Stimulated activated CD8-positive, alpha-beta memory T cell treated with anti-CD3 and anti-CD28 coated beads, Interleukin-15, amount 100 ng/mL, for 1 hour (primary cell): ENCODE measurements at regions not wholly inside any gene's neighbourhood (a gene's known extent, or its start where the extent isn't known, plus 50 kb on each side); places are given as distances from the start of the nearest gene placed in this dataset.

ENCODE experiments used
- DNase-seq: peaks from one replicate; pipeline ENCODE4 v3.0.0-alpha.2; 2020; ENCODE audit warnings: low read depth

- DNase-seq = no peak
Measured at GRCh38 chr3:72134989-72135451, 350.1 kb upstream of the PROK2 start.

- DNase-seq = no peak
Measured at GRCh38 chr3:72133329-72134011, 348.5 kb upstream of the PROK2 start.

GRCh38 chr3:72131899-72132298 is 347.0 kb upstream of the PROK2 start:
- DNase-seq = no peak

DNA sequence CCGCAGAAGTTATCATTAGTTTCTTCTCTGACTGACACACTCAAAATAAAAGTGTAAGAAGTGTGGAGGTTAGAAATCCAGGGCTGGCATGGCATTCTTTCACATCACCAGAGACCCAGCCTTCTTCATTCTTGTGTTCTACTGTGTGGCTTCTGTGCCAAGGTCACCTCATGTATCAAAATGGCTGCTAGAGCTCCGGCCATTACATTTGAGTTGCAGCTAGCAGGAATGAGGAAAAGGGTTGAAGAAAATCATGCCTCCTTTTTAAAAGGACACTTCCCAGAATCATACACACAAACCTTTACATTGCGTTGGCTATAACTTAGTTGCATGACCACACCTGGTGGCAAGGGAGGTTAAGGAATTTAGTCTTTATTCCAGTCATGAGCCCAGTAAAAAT is 345.6 kb upstream of the PROK2 start:
- no peak for DNase-seq

DNA sequence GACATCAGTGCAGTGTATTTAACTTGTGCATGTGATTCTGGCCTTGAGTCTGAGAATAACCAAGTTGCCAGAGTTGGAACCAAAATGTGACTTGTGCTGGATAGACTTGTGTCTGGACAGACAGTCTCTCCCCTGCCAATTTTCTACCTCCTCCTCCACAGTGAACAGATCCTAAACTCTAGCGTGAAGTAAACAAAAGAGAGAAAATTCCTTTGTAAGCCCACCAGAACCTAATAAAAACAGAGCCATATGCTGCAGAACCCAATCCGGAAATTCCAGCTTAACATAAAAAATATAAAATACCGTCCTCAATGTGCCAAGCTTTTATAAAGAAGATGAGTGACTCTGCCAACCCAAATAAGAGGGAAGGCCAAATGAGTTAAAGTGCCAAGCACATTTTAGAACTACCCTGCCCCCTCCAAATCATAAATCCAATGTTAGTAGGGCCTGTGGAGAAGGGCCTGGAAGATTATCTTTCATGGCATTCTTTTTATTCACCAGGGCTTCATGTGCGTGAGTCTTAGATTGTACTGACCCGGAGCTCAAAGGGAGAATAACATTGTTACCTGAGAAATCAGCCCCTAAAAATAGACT is 344.6 kb upstream of the PROK2 start:
- DNase-seq = no peak

GRCh38 chr3:72128921-72129320 is 344.0 kb upstream of the PROK2 start:
- DNase-seq = no peak

- DNase-seq = no peak
Measured at GRCh38 chr3:72127844-72128243, 342.9 kb upstream of the PROK2 start.

DNA sequence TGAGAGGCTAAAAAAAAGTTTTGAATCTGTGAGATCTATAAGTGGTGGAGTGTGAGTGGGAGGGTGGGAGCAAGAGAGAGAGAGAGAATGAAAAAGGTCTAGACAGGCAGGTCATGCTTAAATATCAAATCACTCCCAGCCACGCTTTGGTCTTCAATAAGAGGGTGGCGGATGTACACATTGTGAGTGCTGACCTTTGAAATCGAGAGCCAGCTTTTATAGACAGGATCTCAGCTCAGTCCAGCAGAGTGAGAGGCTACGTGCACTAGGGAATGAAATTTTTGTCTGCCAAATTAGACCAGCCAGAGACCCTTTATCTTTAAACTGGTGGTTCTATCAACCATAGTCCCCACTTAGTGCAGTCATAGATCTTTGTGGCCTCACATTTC is 342.3 kb upstream of the PROK2 start:
- DNase-seq = no peak

DNA sequence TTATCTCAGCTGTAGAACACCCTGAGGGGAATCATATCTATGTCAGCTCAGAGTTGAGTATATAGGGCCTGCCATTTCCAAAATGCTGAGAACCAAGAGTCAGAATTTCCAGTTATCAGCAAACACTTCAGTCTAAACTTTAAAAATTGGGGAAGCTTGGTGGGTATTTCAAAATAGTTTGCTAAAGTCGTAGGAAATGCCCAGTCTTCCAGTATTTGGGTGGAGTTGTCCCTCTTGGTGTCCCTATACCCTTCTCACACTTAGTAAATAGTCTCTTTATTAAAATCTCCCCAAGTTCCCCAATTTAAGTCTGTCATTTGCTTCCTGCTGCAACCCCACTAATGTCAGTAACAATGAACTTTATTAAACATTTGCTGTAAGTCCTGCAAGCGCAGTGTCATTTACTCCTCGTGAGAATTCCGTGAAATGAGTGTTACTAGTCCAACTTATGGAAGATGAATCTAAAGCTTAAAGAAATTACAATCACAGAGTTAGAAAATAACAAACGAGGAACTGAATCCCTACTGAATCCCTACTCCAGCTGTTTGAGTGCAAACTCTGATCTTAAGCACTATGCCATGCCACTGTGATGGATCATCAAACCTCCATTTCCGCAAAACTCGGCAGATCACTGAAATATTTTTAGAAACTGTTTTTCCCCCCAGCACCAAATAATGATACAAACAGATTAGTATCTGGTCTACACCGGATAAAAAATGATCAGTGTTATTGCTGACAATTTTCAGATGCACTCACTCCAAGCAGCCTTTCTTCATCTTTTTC is 341.7 kb upstream of the PROK2 start:
- no peak for DNase-seq

- DNase-seq = no peak
Measured at GRCh38 chr3:72123908-72124441, 339.0 kb upstream of the PROK2 start.

DNA sequence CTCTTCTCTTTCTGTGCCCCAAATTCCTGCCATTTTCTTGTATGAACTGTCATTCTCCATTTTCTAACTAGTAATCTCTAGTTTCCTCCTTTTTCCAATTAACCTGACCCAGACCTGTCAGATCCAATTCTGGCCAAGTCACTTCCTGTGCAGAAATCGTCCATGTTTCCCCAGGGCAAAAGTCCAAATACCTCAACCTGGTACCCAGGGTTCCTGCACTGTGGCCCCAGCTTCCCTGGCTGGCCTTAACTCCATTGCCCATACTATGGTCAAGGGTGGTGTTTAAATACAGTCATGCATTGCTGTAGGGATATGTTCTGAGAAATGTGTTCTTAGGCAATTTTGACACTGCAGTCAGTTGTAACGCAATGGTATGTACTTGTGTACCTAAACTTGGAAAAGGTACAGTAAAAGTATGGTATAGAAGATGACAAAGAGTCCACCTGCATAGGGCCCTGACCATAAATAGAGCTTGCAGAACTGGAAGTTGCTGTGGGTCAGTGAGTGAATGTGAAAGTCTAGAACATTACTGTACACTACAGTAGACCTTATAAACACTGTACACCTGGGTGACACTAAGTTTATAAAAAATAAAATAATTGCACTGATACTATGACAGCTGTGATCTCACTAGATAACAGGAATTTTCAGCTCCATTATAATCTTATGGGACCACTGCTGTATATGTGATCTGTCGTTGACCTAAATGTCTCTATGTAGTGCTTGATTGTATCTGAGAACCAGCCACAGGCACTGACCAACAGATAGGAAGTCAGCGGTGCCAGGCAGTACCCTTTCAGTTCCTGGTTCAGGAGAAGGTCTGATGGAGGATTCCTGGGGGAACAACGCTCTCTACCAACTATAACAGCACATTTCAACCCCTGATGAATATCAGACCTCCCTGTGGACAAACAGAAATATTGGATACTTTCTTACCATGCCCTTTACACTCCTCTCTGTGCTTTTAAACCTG is 336.1 kb upstream of the PROK2 start:
- no peak for DNase-seq

DNA sequence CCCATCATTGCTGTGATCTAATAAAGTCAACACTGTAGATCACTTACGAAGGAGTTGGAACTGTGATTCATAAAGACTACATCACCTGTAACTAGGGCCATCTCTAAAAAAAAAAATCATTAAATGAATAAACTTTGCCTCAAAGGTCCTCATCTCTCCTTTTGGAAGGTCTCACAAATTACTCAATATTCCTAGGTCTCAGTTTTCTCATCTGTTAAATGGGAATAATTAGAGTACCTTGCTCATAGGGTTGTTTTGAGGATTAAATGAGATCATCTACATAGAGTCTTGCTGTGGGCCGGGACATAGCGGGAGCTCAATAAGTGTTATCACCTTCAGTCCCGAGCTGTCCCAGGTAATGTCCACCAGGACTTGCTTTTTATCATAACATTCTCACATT is 335.1 kb upstream of the PROK2 start:
- no peak for DNase-seq

DNA sequence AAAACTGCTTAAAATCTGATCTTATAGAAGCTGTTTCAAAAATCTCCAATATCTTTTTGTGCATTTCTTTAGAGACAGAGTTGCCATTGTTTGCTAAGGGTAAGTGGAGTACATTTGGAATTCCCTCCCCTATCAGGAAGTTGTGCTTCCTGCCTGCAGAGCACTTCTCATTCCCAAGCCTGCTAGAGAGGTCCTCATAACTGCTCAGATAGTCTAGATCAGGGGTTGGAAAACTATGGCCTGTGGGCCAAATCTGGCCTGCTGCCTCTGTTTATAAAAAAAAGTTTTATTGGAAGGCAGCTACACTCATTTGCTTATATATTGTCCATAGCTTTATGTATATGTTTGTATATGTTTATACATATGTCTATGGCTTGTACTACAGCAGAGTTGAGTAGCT is 333.7 kb upstream of the PROK2 start:
- DNase-seq = no peak

DNA sequence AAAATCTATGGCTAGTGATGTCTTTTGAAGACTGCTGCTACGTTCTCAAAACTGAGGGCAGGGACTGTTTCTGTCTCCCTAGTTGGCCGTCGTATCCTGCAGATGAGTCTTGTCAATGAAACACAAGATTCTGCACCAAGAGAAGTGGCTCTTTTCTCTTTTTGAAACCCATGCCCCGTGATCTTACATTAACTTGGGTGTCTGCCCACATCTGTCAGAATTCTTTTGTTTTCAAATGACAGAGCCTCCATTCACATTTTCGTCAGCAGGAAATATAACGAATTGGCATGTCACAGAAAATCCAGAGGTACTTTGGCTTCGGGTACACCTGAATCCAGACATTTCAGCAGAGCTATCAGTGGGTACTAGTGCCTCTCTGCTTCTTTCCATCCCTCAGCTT is 331.3 kb upstream of the PROK2 start:
- DNase-seq = no peak

GRCh38 chr3:72115307-72115706 is 330.4 kb upstream of the PROK2 start:
- no peak for DNase-seq

DNA sequence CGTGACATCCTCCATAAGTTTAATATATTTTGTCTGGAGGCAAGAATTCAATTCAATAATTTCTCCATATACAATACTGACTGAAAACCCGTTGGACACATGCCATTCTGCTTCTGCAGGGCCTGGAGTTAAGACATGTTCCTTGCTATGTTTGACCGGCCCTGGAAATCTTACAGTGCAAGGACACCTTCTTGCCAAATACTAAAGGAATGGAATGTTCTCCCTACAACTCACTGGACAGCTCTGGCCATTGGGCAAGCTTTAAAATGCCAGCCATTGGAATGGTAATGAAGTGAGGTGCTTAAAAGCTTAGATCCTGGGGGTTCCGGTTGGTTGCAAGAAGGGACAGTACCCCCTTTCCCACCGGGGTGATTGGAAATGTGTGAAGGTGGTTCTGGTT is 329.8 kb upstream of the PROK2 start:
- DNase-seq = no peak

- no peak for DNase-seq
Measured at GRCh38 chr3:72113964-72114363, 329.0 kb upstream of the PROK2 start.

DNA sequence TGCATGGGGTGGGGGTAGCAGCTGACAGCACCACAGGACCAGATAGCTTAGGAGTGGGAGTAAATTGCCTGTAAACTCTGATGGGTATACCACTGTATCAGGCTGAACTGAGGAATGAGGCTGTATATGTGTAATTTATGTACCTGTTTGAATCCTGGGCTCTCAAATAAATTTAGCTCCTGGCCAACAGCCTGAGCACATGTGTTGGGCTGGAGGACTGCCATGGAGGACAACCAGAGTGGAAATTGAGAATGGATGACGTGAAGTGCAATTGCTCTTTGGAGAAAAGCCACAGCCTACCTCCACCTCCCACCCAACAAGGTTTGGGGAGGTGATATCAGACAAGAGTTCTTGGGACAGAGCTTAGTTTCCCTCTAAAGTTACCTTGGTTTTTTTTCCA is 328.6 kb upstream of the PROK2 start:
- DNase-seq = no peak

- DNase-seq = no peak
Measured at GRCh38 chr3:72112435-72112834, 327.5 kb upstream of the PROK2 start.

GRCh38 chr3:72111265-72112205 is 326.6 kb upstream of the PROK2 start:
- DNase-seq = no peak
